ENCODE measurements at regions not wholly inside any gene's neighbourhood (a gene's known extent, or its start where the extent isn't known, plus 50 kb on each side); places are given as distances from the start of the nearest gene placed in this dataset.

- H3K4me3 ChIP-seq (ENCODE audit: low read length): no peak overlapping the region
- H3K4me1 Mint-ChIP-seq (ENCODE audit: low read depth): no peaks in the 10 kb centered on the region
- no peak overlapping the region for H3K27ac ChIP-seq (ENCODE audit: low read depth in 1 of 2, low read length in 2 of 2)
- DNase-seq (no peak), ATAC-seq (ENCODE audit: poor library complexity) (no peak)
- no peaks in the 10 kb centered on the region for H3K27me3 Mint-ChIP-seq
- peaks cover 2% of the 10 kb centered on the region for H3K9me3 Mint-ChIP-seq
- no peaks in the 10 kb centered on the region for H3K36me3 ChIP-seq (ENCODE audit: insufficient read depth, low read length)
- ChIA-PET POLR2A (no interaction called here), CTCF (no interaction called here)
- H3K4me1 ChIP-seq (ENCODE audit: insufficient read depth, low read length): no peaks in the 10 kb centered on the region
- no peak overlapping the region for H3K27ac Mint-ChIP-seq
- no peaks in the 10 kb centered on the region for H3K27me3 ChIP-seq (ENCODE audit: control insufficient read depth in 1 of 2, insufficient read depth in 2 of 2, low read length in 2 of 2)
- TF ChIP-seq, protein P1, sequence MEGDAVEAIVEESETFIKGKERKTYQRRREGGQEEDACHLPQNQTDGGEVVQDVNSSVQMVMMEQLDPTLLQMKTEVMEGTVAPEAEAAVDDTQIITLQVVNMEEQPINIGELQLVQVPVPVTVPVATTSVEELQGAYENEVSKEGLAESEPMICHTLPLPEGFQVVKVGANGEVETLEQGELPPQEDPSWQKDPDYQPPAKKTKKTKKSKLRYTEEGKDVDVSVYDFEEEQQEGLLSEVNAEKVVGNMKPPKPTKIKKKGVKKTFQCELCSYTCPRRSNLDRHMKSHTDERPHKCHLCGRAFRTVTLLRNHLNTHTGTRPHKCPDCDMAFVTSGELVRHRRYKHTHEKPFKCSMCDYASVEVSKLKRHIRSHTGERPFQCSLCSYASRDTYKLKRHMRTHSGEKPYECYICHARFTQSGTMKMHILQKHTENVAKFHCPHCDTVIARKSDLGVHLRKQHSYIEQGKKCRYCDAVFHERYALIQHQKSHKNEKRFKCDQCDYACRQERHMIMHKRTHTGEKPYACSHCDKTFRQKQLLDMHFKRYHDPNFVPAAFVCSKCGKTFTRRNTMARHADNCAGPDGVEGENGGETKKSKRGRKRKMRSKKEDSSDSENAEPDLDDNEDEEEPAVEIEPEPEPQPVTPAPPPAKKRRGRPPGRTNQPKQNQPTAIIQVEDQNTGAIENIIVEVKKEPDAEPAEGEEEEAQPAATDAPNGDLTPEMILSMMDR (IDR thresholded peaks at IDR 0.05): no peak
- no peaks in the 10 kb centered on the region for H3K36me3 Mint-ChIP-seq (ENCODE audit: low read depth)
- H3K9me3 ChIP-seq (ENCODE audit: control insufficient read depth in 1 of 2, insufficient read depth in 1 of 2, low read length in 2 of 2): no peaks in the 10 kb centered on the region
- intact Hi-C loops (cut with DNase I, micrococcal nuclease): no loop called here
- H3K4me3 Mint-ChIP-seq: no peak overlapping the region
These were observed 72.0 kb upstream of the GABRA1 start for GRCh38 chr5:161775891-161776290.

DNA sequence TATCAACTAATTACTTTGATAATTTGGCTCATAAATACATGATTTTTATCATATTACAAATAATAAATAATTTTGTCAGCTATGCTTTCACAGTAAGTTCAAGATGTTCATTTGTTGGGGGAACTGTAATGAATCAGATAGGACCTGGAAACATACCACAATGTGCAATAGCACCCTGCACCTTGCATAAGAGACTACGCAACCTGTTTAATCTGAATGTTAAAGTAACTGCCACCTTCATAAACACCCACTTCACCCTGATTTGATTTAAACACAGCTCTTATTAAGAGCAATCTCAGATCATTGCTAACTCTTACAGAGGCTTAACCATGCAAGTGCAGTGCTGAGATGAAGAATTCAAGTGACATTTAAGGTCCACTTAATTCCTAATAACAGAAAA is 69.1 kb upstream of the GABRA1 start:
- Mint-ChIP-seq H3K36me3 (ENCODE audit: low read depth) (no peaks in the 10 kb centered on the region), H3K27ac (no peak overlapping the region), H3K4me3 (no peak overlapping the region), H3K9me3 (peaks cover 6% of the 10 kb centered on the region), H3K27me3 (no peaks in the 10 kb centered on the region), H3K4me1 (ENCODE audit: low read depth) (no peaks in the 10 kb centered on the region)
- Histone ChIP-seq H3K27ac (ENCODE audit: low read depth in 1 of 2, low read length in 2 of 2) (no peak overlapping the region), H3K4me3 (ENCODE audit: low read length) (no peak overlapping the region), H3K36me3 (ENCODE audit: insufficient read depth, low read length) (no peaks in the 10 kb centered on the region), H3K4me1 (ENCODE audit: insufficient read depth, low read length) (no peaks in the 10 kb centered on the region), H3K9me3 (ENCODE audit: control insufficient read depth in 1 of 2, insufficient read depth in 1 of 2, low read length in 2 of 2) (no peaks in the 10 kb centered on the region), H3K27me3 (ENCODE audit: control insufficient read depth in 1 of 2, insufficient read depth in 2 of 2, low read length in 2 of 2) (no peaks in the 10 kb centered on the region)
- ATAC-seq (ENCODE audit: poor library complexity) (no peak), DNase-seq (no peak)
- TF ChIP-seq, protein P1 (IDR thresholded peaks at IDR 0.05): no peak
- CTCF ChIA-PET: no interaction called here
- intact Hi-C loops (cut with DNase I, micrococcal nuclease): no loop called here
- POLR2A ChIA-PET: no interaction called here

GRCh38 chr5:161783297-161783696 is 64.6 kb upstream of the GABRA1 start:
- Mint-ChIP-seq H3K27me3 (no peaks in the 10 kb centered on the region), H3K9me3 (peaks cover 9% of the 10 kb centered on the region), H3K27ac (no peak overlapping the region), H3K4me3 (no peak overlapping the region), H3K4me1 (ENCODE audit: low read depth) (no peaks in the 10 kb centered on the region), H3K36me3 (ENCODE audit: low read depth) (no peaks in the 10 kb centered on the region)
- no peaks in the 10 kb centered on the region for H3K36me3 ChIP-seq (ENCODE audit: insufficient read depth, low read length)
- CTCF ChIA-PET: no interaction called here
- no peaks in the 10 kb centered on the region for H3K27me3 ChIP-seq (ENCODE audit: control insufficient read depth in 1 of 2, insufficient read depth in 2 of 2, low read length in 2 of 2)
- POLR2A ChIA-PET: no interaction called here
- no peaks in the 10 kb centered on the region for H3K4me1 ChIP-seq (ENCODE audit: insufficient read depth, low read length)
- TF ChIP-seq, protein P1 (IDR thresholded peaks at IDR 0.05): no peak
- no peaks in the 10 kb centered on the region for H3K9me3 ChIP-seq (ENCODE audit: control insufficient read depth in 1 of 2, insufficient read depth in 1 of 2, low read length in 2 of 2)
- H3K4me3 ChIP-seq (ENCODE audit: low read length): no peak overlapping the region
- ATAC-seq (ENCODE audit: poor library complexity) (no peak), DNase-seq (no peak)
- H3K27ac ChIP-seq (ENCODE audit: low read depth in 1 of 2, low read length in 2 of 2): no peak overlapping the region
- intact Hi-C loops (cut with DNase I, micrococcal nuclease): no loop called here

Measured in CD4-positive, alpha-beta T cell (primary cell).